ENCODE measurements at regions not wholly inside any gene's neighbourhood (a gene's known extent, or its start where the extent isn't known, plus 50 kb on each side); places are given as distances from the start of the nearest gene placed in this dataset.

GRCh38 chr1:217089361-217090014 is 366.3 kb upstream of the ESRRG start:
- Mint-ChIP-seq H3K27ac (no peak overlapping the region), H3K4me3 (no peak overlapping the region), H3K27me3 (ENCODE audit: low read depth) (peaks cover 27% of the 10 kb centered on the region), H3K36me3 (ENCODE audit: low read depth) (peaks cover 1% of the 10 kb centered on the region), H3K4me1 (ENCODE audit: low read depth) (no peaks in the 10 kb centered on the region), H3K9me3 (no peaks in the 10 kb centered on the region)

GRCh38 chr1:217088521-217089284 is 365.5 kb upstream of the ESRRG start:
- H3K9me3 Mint-ChIP-seq = no peaks in the 10 kb centered on the region
- H3K27ac Mint-ChIP-seq = no peak overlapping the region
- H3K27me3 Mint-ChIP-seq (ENCODE audit: low read depth) = peaks cover 27% of the 10 kb centered on the region
- no peak overlapping the region for H3K4me3 Mint-ChIP-seq
- no peaks in the 10 kb centered on the region for H3K4me1 Mint-ChIP-seq (ENCODE audit: low read depth)
- H3K36me3 Mint-ChIP-seq (ENCODE audit: low read depth) = peaks cover 1% of the 10 kb centered on the region

GRCh38 chr1:217088011-217088410 is 364.8 kb upstream of the ESRRG start:
- Mint-ChIP-seq H3K4me1 (ENCODE audit: low read depth) (no peaks in the 10 kb centered on the region), H3K36me3 (ENCODE audit: low read depth) (peaks cover 1% of the 10 kb centered on the region), H3K27me3 (ENCODE audit: low read depth) (peaks cover 27% of the 10 kb centered on the region), H3K9me3 (no peaks in the 10 kb centered on the region), H3K27ac (no peak overlapping the region), H3K4me3 (no peak overlapping the region)

- Mint-ChIP-seq H3K9me3 (no peaks in the 10 kb centered on the region), H3K4me1 (ENCODE audit: low read depth) (no peaks in the 10 kb centered on the region), H3K27ac (no peak overlapping the region), H3K4me3 (no peak overlapping the region), H3K36me3 (ENCODE audit: low read depth) (no peaks in the 10 kb centered on the region), H3K27me3 (ENCODE audit: low read depth) (no peaks in the 10 kb centered on the region)
These were observed 356.4 kb upstream of the ESRRG start for GRCh38 chr1:217079584-217079983.

- no peaks in the 10 kb centered on the region for H3K9me3 Mint-ChIP-seq
- no peaks in the 10 kb centered on the region for H3K36me3 Mint-ChIP-seq (ENCODE audit: low read depth)
- H3K27me3 Mint-ChIP-seq (ENCODE audit: low read depth) = no peaks in the 10 kb centered on the region
- no peak overlapping the region for H3K4me3 Mint-ChIP-seq
- H3K4me1 Mint-ChIP-seq (ENCODE audit: low read depth) = no peaks in the 10 kb centered on the region
- no peak overlapping the region for H3K27ac Mint-ChIP-seq
These were observed 355.7 kb upstream of the ESRRG start for GRCh38 chr1:217078959-217079358.

GRCh38 chr1:217078078-217078690 is 355.0 kb upstream of the ESRRG start:
- H3K36me3 Mint-ChIP-seq (ENCODE audit: low read depth) = no peaks in the 10 kb centered on the region
- no peaks in the 10 kb centered on the region for H3K27me3 Mint-ChIP-seq (ENCODE audit: low read depth)
- H3K4me1 Mint-ChIP-seq (ENCODE audit: low read depth) = no peaks in the 10 kb centered on the region
- no peak overlapping the region for H3K4me3 Mint-ChIP-seq
- no peaks in the 10 kb centered on the region for H3K9me3 Mint-ChIP-seq
- H3K27ac Mint-ChIP-seq = no peak overlapping the region

GRCh38 chr1:217077426-217077825 is 354.2 kb upstream of the ESRRG start:
- H3K9me3 Mint-ChIP-seq = no peaks in the 10 kb centered on the region
- no peaks in the 10 kb centered on the region for H3K4me1 Mint-ChIP-seq (ENCODE audit: low read depth)
- no peaks in the 10 kb centered on the region for H3K36me3 Mint-ChIP-seq (ENCODE audit: low read depth)
- H3K27me3 Mint-ChIP-seq (ENCODE audit: low read depth) = no peaks in the 10 kb centered on the region
- H3K27ac Mint-ChIP-seq = no peak overlapping the region
- H3K4me3 Mint-ChIP-seq = no peak overlapping the region

- H3K4me1 Mint-ChIP-seq (ENCODE audit: low read depth) = no peaks in the 10 kb centered on the region
- no peak overlapping the region for H3K27ac Mint-ChIP-seq
- no peak overlapping the region for H3K4me3 Mint-ChIP-seq
- no peaks in the 10 kb centered on the region for H3K27me3 Mint-ChIP-seq (ENCODE audit: low read depth)
- H3K36me3 Mint-ChIP-seq (ENCODE audit: low read depth) = no peaks in the 10 kb centered on the region
- H3K9me3 Mint-ChIP-seq = no peaks in the 10 kb centered on the region
These were observed 353.7 kb upstream of the ESRRG start for GRCh38 chr1:217076902-217077301.

GRCh38 chr1:217072926-217073325 is 349.7 kb upstream of the ESRRG start:
- Mint-ChIP-seq H3K4me1 (ENCODE audit: low read depth) (no peaks in the 10 kb centered on the region), H3K36me3 (ENCODE audit: low read depth) (no peaks in the 10 kb centered on the region), H3K27me3 (ENCODE audit: low read depth) (no peaks in the 10 kb centered on the region), H3K9me3 (no peaks in the 10 kb centered on the region), H3K27ac (no peak overlapping the region), H3K4me3 (no peak overlapping the region)

GRCh38 chr1:217067642-217068041 is 344.4 kb upstream of the ESRRG start:
- H3K4me3 Mint-ChIP-seq = no peak overlapping the region
- H3K4me1 Mint-ChIP-seq (ENCODE audit: low read depth) = no peaks in the 10 kb centered on the region
- no peak overlapping the region for H3K27ac Mint-ChIP-seq
- H3K9me3 Mint-ChIP-seq = no peaks in the 10 kb centered on the region
- H3K36me3 Mint-ChIP-seq (ENCODE audit: low read depth) = no peaks in the 10 kb centered on the region
- H3K27me3 Mint-ChIP-seq (ENCODE audit: low read depth) = no peaks in the 10 kb centered on the region

GRCh38 chr1:217066794-217067193 is 343.6 kb upstream of the ESRRG start:
- Mint-ChIP-seq H3K4me3 (no peak overlapping the region), H3K9me3 (no peaks in the 10 kb centered on the region), H3K36me3 (ENCODE audit: low read depth) (no peaks in the 10 kb centered on the region), H3K4me1 (ENCODE audit: low read depth) (no peaks in the 10 kb centered on the region), H3K27me3 (ENCODE audit: low read depth) (no peaks in the 10 kb centered on the region), H3K27ac (no peak overlapping the region)

- Mint-ChIP-seq H3K4me1 (ENCODE audit: low read depth) (no peaks in the 10 kb centered on the region), H3K9me3 (no peaks in the 10 kb centered on the region), H3K27me3 (ENCODE audit: low read depth) (no peaks in the 10 kb centered on the region), H3K36me3 (ENCODE audit: low read depth) (no peaks in the 10 kb centered on the region), H3K4me3 (no peak overlapping the region), H3K27ac (no peak overlapping the region)
These were observed 340.1 kb upstream of the ESRRG start for GRCh38 chr1:217063172-217063908.

GRCh38 chr1:217062586-217062985 is 339.4 kb upstream of the ESRRG start:
- Mint-ChIP-seq H3K4me3 (no peak overlapping the region), H3K36me3 (ENCODE audit: low read depth) (no peaks in the 10 kb centered on the region), H3K27ac (no peak overlapping the region), H3K9me3 (no peaks in the 10 kb centered on the region), H3K4me1 (ENCODE audit: low read depth) (no peaks in the 10 kb centered on the region), H3K27me3 (ENCODE audit: low read depth) (no peaks in the 10 kb centered on the region)

- Mint-ChIP-seq H3K4me3 (no peak overlapping the region), H3K27ac (no peak overlapping the region), H3K4me1 (ENCODE audit: low read depth) (no peaks in the 10 kb centered on the region), H3K36me3 (ENCODE audit: low read depth) (no peaks in the 10 kb centered on the region), H3K27me3 (ENCODE audit: low read depth) (no peaks in the 10 kb centered on the region), H3K9me3 (no peaks in the 10 kb centered on the region)
These were observed 336.2 kb upstream of the ESRRG start for GRCh38 chr1:217059401-217059800.
